Left ventricle myocardium superior (tissue), 1 donor: ENCODE measurements at regions not wholly inside any gene's neighbourhood (a gene's known extent, or its start where the extent isn't known, plus 50 kb on each side); places are given as distances from the start of the nearest gene placed in this dataset.

Source experiments
- ATAC-seq: fragments of 200-7000 bp; cut with Tn5 transposase; one replicate; pipeline ENCODE4 v1.9.1; 2020; ENCODE audit warnings: mild to moderate bottlenecking, moderate library complexity
- DNase-seq: peaks from one replicate; pipeline ENCODE4 v3.0.0-alpha.2; 2020
- intact Hi-C: fragments of 100-400 bp; cut with micrococcal nuclease; formaldehyde crosslinking; loops from one replicate; pipeline ENCODE4 v1.11.0; 2022
- donor health status: DM: no; HTN: yes; CAD: no; lungs with severe emphysema.

- peak; percentile 54 for DNase-seq
- peak; percentile 29 for ATAC-seq
- intact Hi-C loops: no loop called here
These were observed 72.8 kb upstream of the WIPF1 start for GRCh38 chr2:174670446-174670845.

- ATAC-seq: no peak
- intact Hi-C loops: no loop called here
- no peak for DNase-seq
These were observed 71.7 kb upstream of the WIPF1 start for GRCh38 chr2:174669336-174669735.

- no peak for DNase-seq
- ATAC-seq: no peak
- intact Hi-C loops: no loop called here
These were observed 70.5 kb upstream of the WIPF1 start for GRCh38 chr2:174668075-174668474.

GRCh38 chr2:174667250-174667860 lies 69.8 kb upstream of the WIPF1 start:
- ATAC-seq: peak; percentile 49
- intact Hi-C loops: no loop called here
- DNase-seq: no peak

GRCh38 chr2:174666845-174667244 lies 69.2 kb upstream of the WIPF1 start:
- DNase-seq (no peak), ATAC-seq (no peak)
- intact Hi-C loops: no loop called here

GRCh38 chr2:174666312-174666711 lies 68.7 kb upstream of the WIPF1 start:
- no peak for DNase-seq
- intact Hi-C loops: no loop called here
- ATAC-seq: peak; percentile 44

- ATAC-seq (peak; percentile 10), DNase-seq (no peak)
- intact Hi-C loops: no loop called here
These were observed 66.6 kb upstream of the WIPF1 start for GRCh38 chr2:174664084-174664759.

GRCh38 chr2:174663550-174663949 lies 65.9 kb upstream of the WIPF1 start:
- intact Hi-C loops: no loop called here
- DNase-seq (no peak), ATAC-seq (peak; percentile 37)

- DNase-seq: no peak
- intact Hi-C loops: no loop called here
- no peak for ATAC-seq
These were observed 65.3 kb upstream of the WIPF1 start for GRCh38 chr2:174662859-174663258.

GRCh38 chr2:174662459-174662858 lies 64.9 kb upstream of the WIPF1 start:
- DNase-seq: no peak

GRCh38 chr2:174660984-174661675 lies 63.5 kb upstream of the WIPF1 start:
- intact Hi-C loops: no loop called here
- DNase-seq: no peak
- no peak for ATAC-seq

More at GRCh38 chr2:174662459-174662858, 64.9 kb upstream of the WIPF1 start:
- intact Hi-C loops: no loop called here
- peak; percentile 42 for ATAC-seq

GRCh38 chr2:174659069-174659900 lies 61.7 kb upstream of the WIPF1 start:
- DNase-seq (no peak), ATAC-seq (no peak)
- intact Hi-C loops: no loop called here

GRCh38 chr2:174656676-174657176 lies 59.1 kb upstream of the WIPF1 start:
- intact Hi-C loops: no loop called here
- ATAC-seq (no peak), DNase-seq (no peak)

GRCh38 chr2:174656035-174656434 lies 58.4 kb upstream of the WIPF1 start:
- ATAC-seq: no peak
- no peak for DNase-seq
- intact Hi-C loops: no loop called here

- ATAC-seq: no peak
- intact Hi-C loops: no loop called here
- DNase-seq: no peak
These were observed 56.9 kb upstream of the WIPF1 start for GRCh38 chr2:174654419-174654941.

GRCh38 chr2:174648896-174649295 lies 51.3 kb upstream of the WIPF1 start:
- DNase-seq (no peak), ATAC-seq (no peak)
- intact Hi-C loops: no loop called here
